Fibroblast of lung (primary cell): ENCODE measurements at regions not wholly inside any gene's neighbourhood (a gene's known extent, or its start where the extent isn't known, plus 50 kb on each side); places are given as distances from the start of the nearest gene placed in this dataset.

Experiments
- CTCF ChIP-seq, 2 donors: IDR thresholded peaks in 1 of 2; conservative IDR thresholded peaks in 1 of 2; 1 replicate in 1 of 2; 2 replicates in 1 of 2; pipeline ENCODE4 v1.5.1; 2011 to 2012; ENCODE audit warnings: low read length in 2 of 2, control low read depth in 1 of 2, inconsistent platforms in 1 of 2, low read depth in 1 of 2, mild to moderate bottlenecking in 1 of 2
- EZH2 ChIP-seq: IDR thresholded peaks from 2 replicates; pipeline ENCODE4 v1.5.1; 2012; ENCODE audit warnings: low read length, control low read depth, mild to moderate bottlenecking; ENCODE audit errors: missing control alignments

GRCh38 chr9:115717298-115717697 is 436.3 kb upstream of the PAPPA start:
- TF ChIP-seq CTCF (conservative IDR thresholded peaks at IDR 0.05 in 1 of 2, IDR thresholded peaks at IDR 0.05 in 1 of 2; ENCODE audit: low read depth in 1 of 2, low read length in 2 of 2): no peak
- TF ChIP-seq EZH2: no peak
